ENCODE measurements at regions not wholly inside any gene's neighbourhood (a gene's known extent, or its start where the extent isn't known, plus 50 kb on each side); places are given as distances from the start of the nearest gene placed in this dataset.

DNA sequence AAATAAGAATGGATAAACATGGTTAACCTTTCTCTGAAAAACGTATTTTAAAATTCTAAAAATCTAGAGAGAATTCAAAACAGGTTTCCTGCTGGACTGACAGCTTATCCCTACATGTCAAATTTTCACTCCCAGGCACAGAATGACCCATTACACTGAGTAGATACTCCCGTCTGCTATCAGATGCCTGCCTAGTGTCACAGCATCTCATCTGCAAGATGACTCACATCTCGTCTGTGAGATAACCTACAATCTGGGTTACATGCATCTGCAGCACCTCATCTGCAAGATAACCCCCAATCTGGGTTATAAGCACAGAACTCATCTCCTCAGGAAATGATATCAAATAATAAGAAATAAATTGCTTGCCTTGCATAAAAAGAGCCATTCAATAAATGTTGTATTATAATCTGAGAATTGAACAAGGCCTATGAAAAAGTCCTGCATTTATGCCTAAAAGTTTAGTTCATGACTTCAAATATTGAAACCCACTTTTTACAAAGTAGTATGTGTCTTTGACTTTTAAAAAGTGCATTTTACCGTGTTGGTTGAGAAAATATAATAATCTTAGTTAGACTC is 188.3 kb upstream of the THBS1 start:
- DNase-seq (ENCODE audit: low read depth in 1 of 2, low spot score in 1 of 2) = no peak
- in situ Hi-C loops (cut with HindIII; ENCODE audit: low pct_unique_long_range_greater_than_20kb, low sequenced_read_pairs) = no loop called here

DNA sequence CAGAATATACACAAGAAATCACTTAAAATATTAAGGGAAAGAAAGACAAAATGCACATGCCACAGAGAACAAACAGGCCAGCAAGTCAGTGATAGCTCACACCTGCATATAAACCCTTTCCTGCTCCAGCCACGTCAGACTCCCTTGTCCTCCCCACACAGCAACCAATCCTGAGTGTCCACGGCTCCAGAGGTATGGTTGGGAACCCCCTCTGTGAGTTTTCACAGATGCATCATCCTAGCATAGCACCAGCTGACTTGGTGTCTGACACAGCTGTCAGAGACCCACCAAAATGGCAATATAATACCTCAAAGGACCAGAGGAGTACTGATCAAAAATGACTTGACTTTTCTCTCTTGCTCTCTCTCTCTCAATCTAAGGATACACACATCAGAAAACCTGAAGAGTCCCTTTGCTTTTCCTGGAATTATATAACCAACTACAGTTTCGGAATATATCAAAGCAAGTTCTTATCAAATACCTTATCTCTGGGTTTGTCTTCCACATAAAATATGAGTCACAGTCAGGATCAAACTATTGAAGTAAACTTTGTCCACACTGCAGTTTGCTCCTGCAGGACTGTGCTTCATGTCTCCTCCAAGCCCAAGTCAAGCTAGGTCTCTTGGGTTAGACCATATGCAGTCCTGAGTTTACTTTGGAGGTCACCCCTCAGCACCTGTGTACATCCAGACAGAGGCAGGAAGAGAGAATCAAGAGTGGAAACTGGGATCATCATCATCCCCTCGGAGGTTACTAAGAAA is 187.1 kb upstream of the THBS1 start:
- in situ Hi-C loops (cut with HindIII; ENCODE audit: low pct_unique_long_range_greater_than_20kb, low sequenced_read_pairs) = no loop called here
- TF ChIP-seq JUND (IDR thresholded peaks at IDR 0.05; ENCODE audit: low read depth) = no peak
- no peak for DNase-seq (ENCODE audit: low read depth in 1 of 2, low spot score in 1 of 2)

More for the DNA sequence above, 188.3 kb upstream of the THBS1 start:
- no peak for TF ChIP-seq JUND (IDR thresholded peaks at IDR 0.05; ENCODE audit: low read depth)

DNA sequence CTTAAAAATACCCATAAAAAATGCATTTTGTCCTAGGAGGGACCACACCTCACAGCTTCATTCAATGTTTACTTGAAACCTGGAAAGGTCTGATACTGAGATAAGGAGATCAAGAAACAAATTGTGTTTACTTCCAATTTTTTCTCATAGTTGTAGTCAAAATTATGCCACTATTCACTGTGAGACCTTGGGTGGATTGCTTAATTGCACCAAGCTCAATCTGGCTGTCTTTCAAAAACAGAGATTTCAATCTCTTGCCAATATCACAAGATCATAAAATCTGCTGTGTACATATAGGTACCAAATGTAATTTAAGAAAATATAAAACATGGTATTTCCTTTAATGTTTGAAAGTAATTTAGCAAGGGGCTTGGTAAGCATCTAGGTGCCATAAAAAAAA is 186.4 kb upstream of the THBS1 start:
- no peak for DNase-seq (ENCODE audit: low read depth in 1 of 2, low spot score in 1 of 2)
- TF ChIP-seq JUND (IDR thresholded peaks at IDR 0.05; ENCODE audit: low read depth) = no peak
- in situ Hi-C loops (cut with HindIII; ENCODE audit: low pct_unique_long_range_greater_than_20kb, low sequenced_read_pairs) = no loop called here

DNA sequence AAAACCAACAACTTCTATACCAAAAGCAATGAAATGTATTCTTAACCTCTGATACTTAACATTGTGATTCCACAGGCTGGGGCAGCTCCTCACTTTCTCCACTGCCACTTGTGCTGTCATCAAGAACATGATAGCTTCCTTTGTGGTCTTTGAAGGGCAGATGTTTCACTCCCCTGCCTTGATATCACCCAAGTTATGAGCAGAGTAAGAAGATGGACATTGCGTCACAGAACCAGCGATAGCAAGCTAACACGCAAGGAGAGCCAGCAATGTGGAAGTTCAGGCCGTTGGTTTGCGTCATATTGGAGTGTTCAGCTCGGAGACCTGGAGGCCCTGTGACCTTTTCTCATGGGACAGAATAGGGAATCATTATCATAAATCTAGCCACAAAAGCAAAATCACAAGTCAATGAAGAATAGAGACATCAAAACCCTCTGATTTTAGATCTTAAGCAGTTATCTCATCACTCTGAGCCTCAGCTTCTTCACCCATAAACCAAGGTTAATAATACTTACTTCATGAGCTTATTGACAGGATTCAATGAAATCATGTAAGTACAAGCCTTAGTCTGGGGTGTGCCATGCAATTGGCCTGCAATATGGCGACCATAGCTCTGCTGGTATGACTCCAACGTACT is 183.8 kb upstream of the THBS1 start:
- in situ Hi-C loops (cut with HindIII; ENCODE audit: low pct_unique_long_range_greater_than_20kb, low sequenced_read_pairs) = no loop called here
- DNase-seq (ENCODE audit: low read depth in 1 of 2, low spot score in 1 of 2) = no peak
- TF ChIP-seq JUND (IDR thresholded peaks at IDR 0.05; ENCODE audit: low read depth) = no peak

DNA sequence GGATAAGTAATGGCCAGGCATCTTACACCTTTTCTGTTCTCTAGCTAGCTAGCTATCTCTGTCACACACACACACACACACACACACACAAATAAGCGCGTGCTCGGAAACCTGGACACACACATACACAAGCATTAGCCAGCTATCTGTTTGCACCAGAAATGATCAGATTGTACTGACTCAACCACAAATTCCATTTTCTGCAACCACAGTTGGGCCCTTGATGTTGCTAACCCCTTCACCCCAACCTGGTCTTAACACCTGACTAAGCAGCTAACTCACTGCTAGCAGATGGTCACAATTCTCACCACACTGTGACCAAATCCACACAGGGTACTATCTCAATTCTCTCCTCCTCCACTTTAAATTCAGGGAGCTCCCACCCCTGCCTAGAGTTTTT is 183.0 kb upstream of the THBS1 start:
- DNase-seq (ENCODE audit: low read depth in 1 of 2, low spot score in 1 of 2) = no peak
- in situ Hi-C loops (cut with HindIII; ENCODE audit: low pct_unique_long_range_greater_than_20kb, low sequenced_read_pairs) = no loop called here
- TF ChIP-seq JUND (IDR thresholded peaks at IDR 0.05; ENCODE audit: low read depth) = no peak

DNA sequence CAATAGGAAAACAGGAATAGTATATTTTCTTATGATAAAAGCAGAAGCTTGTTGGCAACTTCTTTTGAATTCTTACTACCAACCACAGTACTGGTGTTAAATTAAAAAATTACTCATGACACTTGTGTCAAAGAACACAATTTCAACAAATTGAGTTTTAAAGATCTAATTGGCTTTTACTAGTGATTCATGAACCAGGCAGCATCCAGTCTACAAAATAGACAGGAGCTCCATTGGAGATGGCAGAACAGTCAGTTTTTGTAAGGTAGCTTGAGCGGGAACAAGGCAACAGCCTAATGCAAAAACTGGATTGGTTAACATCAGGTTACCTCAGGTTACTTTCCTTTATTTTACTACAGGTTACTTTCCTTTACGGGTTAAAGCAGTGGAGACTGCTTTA is 181.3 kb upstream of the THBS1 start:
- in situ Hi-C loops (cut with HindIII; ENCODE audit: low pct_unique_long_range_greater_than_20kb, low sequenced_read_pairs) = no loop called here
- no peak for DNase-seq (ENCODE audit: low read depth in 1 of 2, low spot score in 1 of 2)
- TF ChIP-seq JUND (IDR thresholded peaks at IDR 0.05; ENCODE audit: low read depth) = no peak

DNA sequence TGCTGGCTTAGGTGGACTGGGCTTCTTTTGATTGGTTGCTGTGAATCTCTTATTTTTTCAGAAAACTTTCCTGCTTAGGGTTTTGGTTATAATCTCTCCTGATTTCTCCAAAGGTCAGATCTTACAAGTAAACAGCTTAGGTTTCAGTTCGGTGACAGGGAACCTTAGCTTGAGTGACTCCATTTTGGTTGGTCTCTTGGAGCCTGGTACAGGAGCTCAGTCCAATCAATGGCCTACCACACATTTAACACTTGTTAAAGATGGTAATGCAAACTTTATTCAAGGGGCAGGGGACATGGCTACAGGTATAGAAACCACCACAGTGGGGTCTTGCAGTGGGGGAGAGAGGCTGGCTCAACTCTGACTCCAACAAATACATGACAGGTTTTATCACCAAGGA is 180.9 kb upstream of the THBS1 start:
- in situ Hi-C loops (cut with HindIII; ENCODE audit: low pct_unique_long_range_greater_than_20kb, low sequenced_read_pairs) = no loop called here
- TF ChIP-seq JUND (IDR thresholded peaks at IDR 0.05; ENCODE audit: low read depth) = no peak

DNA sequence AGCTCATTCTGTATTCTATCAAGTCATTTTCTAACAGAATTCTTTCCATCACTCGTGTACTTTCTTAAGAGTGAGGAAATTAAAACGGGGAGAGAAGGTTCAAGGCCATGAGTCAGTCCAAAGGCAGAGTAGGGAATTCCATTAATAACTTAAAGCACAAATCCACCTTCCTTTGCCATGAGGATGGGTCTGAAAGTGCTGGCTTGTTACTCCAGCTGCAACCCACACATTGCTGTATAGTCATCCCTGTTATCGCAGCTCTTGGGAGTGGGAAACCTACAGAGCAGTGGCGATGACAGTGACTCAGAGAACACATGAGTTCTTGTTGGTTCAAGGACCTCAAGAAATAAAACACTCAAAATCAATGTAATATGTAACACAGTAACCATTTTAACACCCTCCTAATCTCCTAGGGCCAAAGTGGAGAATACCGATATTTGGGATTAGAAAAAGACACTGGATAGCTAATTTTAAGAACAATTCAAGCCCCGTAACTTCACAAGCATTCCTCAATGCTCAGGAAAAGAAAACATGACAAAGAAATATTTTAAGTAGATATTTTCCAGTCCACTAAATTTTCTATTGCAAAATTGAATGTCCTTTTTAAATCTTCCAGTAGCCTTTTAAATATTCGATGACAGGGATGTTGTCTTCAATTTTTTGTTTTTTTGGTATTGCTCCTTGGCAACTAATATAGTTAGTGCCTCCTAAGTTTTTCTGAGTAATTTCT is 179.9 kb upstream of the THBS1 start:
- in situ Hi-C loops (cut with HindIII; ENCODE audit: low pct_unique_long_range_greater_than_20kb, low sequenced_read_pairs) = no loop called here
- no peak for DNase-seq (ENCODE audit: low read depth in 1 of 2, low spot score in 1 of 2)
- TF ChIP-seq JUND (IDR thresholded peaks at IDR 0.05; ENCODE audit: low read depth) = no peak

More for the DNA sequence above, 180.9 kb upstream of the THBS1 start:
- no peak for DNase-seq (ENCODE audit: low read depth in 1 of 2, low spot score in 1 of 2)

DNA sequence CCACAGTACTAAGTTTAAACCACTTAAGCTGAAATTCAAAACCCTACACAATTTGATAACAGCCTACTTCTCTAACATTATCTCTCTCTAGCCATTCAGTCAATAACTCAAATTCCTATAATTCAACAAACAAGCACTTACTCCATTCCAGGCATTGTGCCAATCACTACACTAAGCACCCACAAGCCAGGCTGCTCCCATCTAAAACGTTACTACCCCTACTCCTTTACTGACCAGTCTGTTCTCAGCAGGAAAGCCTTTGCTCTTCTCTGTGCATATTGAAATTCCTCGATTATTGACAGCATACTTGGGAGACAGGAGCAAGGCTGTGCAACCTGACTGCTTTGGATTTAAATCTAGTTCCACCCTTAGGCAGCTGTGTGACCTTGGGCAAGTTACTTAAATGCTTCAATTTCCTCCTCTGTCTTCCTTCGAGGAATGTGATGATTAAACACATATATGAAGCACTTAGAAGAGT is 177.2 kb upstream of the THBS1 start:
- peak in 1 of 2 experiments; percentile 48 for DNase-seq (ENCODE audit: low read depth in 1 of 2, low spot score in 1 of 2)
- TF ChIP-seq JUND (IDR thresholded peaks at IDR 0.05; ENCODE audit: low read depth) = no peak
- in situ Hi-C loops (cut with HindIII; ENCODE audit: low pct_unique_long_range_greater_than_20kb, low sequenced_read_pairs) = no loop called here

DNA sequence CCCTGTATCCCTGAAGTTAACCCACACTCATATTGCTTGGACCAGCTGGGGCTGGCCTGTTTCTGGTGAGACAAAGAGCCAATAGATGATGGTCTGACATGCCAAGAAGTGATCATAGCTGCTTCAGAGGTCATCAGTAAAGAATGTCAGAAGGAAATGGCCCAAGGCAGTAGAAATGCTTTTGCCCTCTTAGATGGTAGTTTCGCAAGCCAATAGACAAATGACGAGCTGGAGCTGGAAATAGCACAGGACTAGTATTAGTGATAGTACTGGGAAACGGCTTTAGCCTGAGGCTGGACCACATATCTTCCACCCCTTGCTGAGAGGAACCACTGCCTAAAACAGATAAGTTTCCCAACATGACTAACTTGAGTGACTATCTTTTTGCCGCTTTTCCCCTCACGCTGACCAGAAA is 176.1 kb upstream of the THBS1 start:
- no peak for DNase-seq (ENCODE audit: low read depth in 1 of 2, low spot score in 1 of 2)
- in situ Hi-C loops (cut with HindIII; ENCODE audit: low pct_unique_long_range_greater_than_20kb, low sequenced_read_pairs) = no loop called here
- no peak for TF ChIP-seq JUND (IDR thresholded peaks at IDR 0.05; ENCODE audit: low read depth)

DNA sequence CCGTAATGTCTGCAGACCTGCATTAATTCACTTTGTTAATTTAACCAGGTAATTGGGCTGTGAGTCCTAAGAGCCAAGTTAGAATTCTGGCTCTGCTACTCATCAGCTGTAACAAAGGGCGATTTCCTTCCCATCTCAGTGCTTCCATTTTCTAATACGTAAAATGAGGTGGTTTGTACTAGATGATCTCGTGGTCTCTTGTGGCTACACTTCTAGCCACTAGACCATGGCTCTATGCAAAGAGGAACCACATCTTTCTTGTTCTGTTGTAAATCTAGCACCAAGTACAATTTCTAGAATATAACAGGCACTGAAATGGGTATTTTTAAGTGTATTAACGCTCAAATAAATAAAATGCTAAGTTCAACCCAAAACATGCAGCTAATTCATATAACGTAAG is 174.4 kb upstream of the THBS1 start:
- in situ Hi-C loops (cut with HindIII; ENCODE audit: low pct_unique_long_range_greater_than_20kb, low sequenced_read_pairs) = no loop called here
- no peak for TF ChIP-seq JUND (IDR thresholded peaks at IDR 0.05; ENCODE audit: low read depth)
- no peak for DNase-seq (ENCODE audit: low read depth in 1 of 2, low spot score in 1 of 2)

DNA sequence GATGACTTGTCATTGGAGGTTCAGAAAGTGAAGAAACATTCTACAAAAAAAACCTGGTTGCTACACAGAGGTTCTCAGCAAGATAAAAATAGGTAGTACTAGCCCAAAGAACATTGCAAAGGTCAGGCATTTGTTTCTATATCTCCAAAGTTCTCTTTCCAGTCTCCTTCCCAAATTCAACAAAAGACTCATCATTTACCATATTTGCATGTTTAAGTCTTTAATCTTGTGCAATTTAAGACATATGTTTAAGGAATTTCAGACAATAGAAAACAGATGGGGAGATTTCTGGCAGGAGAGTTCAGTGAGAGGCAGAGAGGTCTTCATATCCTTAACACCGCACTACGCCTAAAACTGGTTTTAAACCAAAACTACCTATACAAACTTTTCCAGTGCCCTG is 173.8 kb upstream of the THBS1 start:
- TF ChIP-seq JUND (IDR thresholded peaks at IDR 0.05; ENCODE audit: low read depth) = no peak
- in situ Hi-C loops (cut with HindIII; ENCODE audit: low pct_unique_long_range_greater_than_20kb, low sequenced_read_pairs) = no loop called here

More for the DNA sequence above, 173.8 kb upstream of the THBS1 start:
- DNase-seq (ENCODE audit: low read depth in 1 of 2, low spot score in 1 of 2) = no peak
